K562 (cell line): ENCODE measurements at regions not wholly inside any gene's neighbourhood (a gene's known extent, or its start where the extent isn't known, plus 50 kb on each side); places are given as distances from the start of the nearest gene placed in this dataset.

ENCODE experiments used
- ATAC-seq: fragments of 200-7000 bp; cut with Tn5 transposase; 3 replicates; pipeline ENCODE4 v1.9.1; 2020; ENCODE audit warnings: moderate library complexity
- BruUV-seq: library from RNA; stranded (reverse); fragments of 400-500 nt; replicated peaks from 2 replicates; lab custom pipeline; 2021; lab: Mats Ljungman, UMichigan
- CTCF ChIA-PET: fragments of 300-600 bp; formaldehyde crosslinking; extraction: SDS; loops from one replicate; lab custom pipeline; 2021; ENCODE audit warnings: low intra/inter-chr PET ratio; lab: Yijun Ruan, JAX
- POLR2A ChIA-PET: fragments of 300-600, 350-650 bp; sonication (Branson Sonifier 250); formaldehyde crosslinking; extraction: SDS; loops from one replicate; lab custom pipeline; 2021; ENCODE audit warnings: antibody characterized with exemption, inconsistent platforms; lab: Yijun Ruan, JAX
- DNase-seq, 4 experiments: peaks; one replicate each; pipeline versions ENCODE4 v3.0.0 to v3.0.0-alpha.2; 2011 to 2018; ENCODE audit warnings: low spot score in 3 of 4, mixed read lengths in 3 of 4; ENCODE audit errors: extremely low read depth in 1 of 4
- FAIRE-seq: peaks from 2 replicates; lab custom pipeline; 2011; peaks lifted over from hg19 to GRCh38; lab: Jason Lieb, UNC
- H2AFZ ChIP-seq: 2 replicates; pipeline ENCODE4 v1.6.0; 2011; ENCODE audit warnings: low read depth, low read length, control low read depth, inconsistent platforms
- H3K27ac ChIP-seq: fragments of 200-600 bp; 3 replicates; pipeline ENCODE4 v1.8.0; 2011; ENCODE audit warnings: low read depth, mild to moderate bottlenecking, control low read depth, inconsistent platforms, low read length, moderate library complexity, mixed read lengths; ENCODE audit errors: extremely low read depth
- H3K27me3 ChIP-seq, 2 experiments: fragments of 300-600 bp in 1 of 2; 2 replicates in 1 of 2; 3 replicates in 1 of 2; pipeline versions ENCODE4 v1.6.0 to v1.8.0; 2011; ENCODE audit warnings: inconsistent platforms in 2 of 2, low read length in 2 of 2, mild to moderate bottlenecking in 1 of 2, mixed read lengths in 1 of 2, moderate library complexity in 1 of 2; ENCODE audit not compliant: control insufficient read depth in 2 of 2, insufficient read depth in 2 of 2
- H3K36me3 ChIP-seq: fragments of 300-600 bp; 3 replicates; pipeline ENCODE4 v1.8.0; 2011; ENCODE audit warnings: mild to moderate bottlenecking, low read length, inconsistent platforms; ENCODE audit not compliant: control insufficient read depth, insufficient read depth
- H3K4me1 ChIP-seq, 2 experiments: fragments of 200-600 bp in 1 of 2; replicated peaks in 1 of 2; 2 replicates in 1 of 2; 3 replicates in 1 of 2; pipeline versions ENCODE4 v1.5.1 to v1.8.0; 2011; ENCODE audit warnings: inconsistent platforms in 2 of 2, low read length in 2 of 2, mild to moderate bottlenecking in 1 of 2, mixed read lengths in 1 of 2, moderate library complexity in 1 of 2; ENCODE audit not compliant: control insufficient read depth in 2 of 2, insufficient read depth in 2 of 2
- H3K4me2 ChIP-seq: 2 replicates; pipeline ENCODE4 v1.6.1; 2011; ENCODE audit warnings: low read length, control low read depth, inconsistent platforms, mixed read lengths; ENCODE audit not compliant: insufficient read depth
- H3K4me3 ChIP-seq: fragments of 200-600 bp; sonication (generic), shearing (Covaris generic); 2 replicates; pipeline ENCODE4 v1.5.1; 2016; ENCODE audit warnings: control low read depth, inconsistent platforms
- H3K79me2 ChIP-seq: fragments of 200-600 bp; 3 replicates; pipeline ENCODE4 v1.8.0; 2011; ENCODE audit warnings: low read length, inconsistent platforms; ENCODE audit not compliant: control insufficient read depth, insufficient read depth
- H3K9ac ChIP-seq, 2 experiments: 2 replicates each; pipeline versions ENCODE4 v1.6.0 to v1.6.1; 2011; ENCODE audit warnings: low read depth in 2 of 2, low read length in 2 of 2, control low read depth in 1 of 2, inconsistent platforms in 1 of 2, mild to moderate bottlenecking in 1 of 2, mixed read lengths in 1 of 2; ENCODE audit not compliant: insufficient read depth in 1 of 2
- H3K9me1 ChIP-seq: one replicate; pipeline ENCODE4 v1.6.0; 2011; ENCODE audit warnings: inconsistent platforms, mild to moderate bottlenecking, low read length, moderate library complexity; ENCODE audit not compliant: control insufficient read depth, insufficient read depth
- H3K9me3 ChIP-seq: replicated peaks from 2 replicates; pipeline ENCODE4 v1.5.1; 2011; ENCODE audit warnings: low read depth, low read length, inconsistent platforms; ENCODE audit not compliant: control insufficient read depth, insufficient read depth
- H4K20me1 ChIP-seq: replicated peaks from 2 replicates; pipeline ENCODE4 v1.6.1; 2011; ENCODE audit warnings: low read length, inconsistent platforms, mixed read lengths; ENCODE audit not compliant: control insufficient read depth, insufficient read depth
- CEBPG ChIP-seq, 3 experiments: fragments of 200-800 bp in 1 of 3; sonication (Bioruptor generic) in 1 of 3; sonication (generic) in 1 of 3; formaldehyde crosslinking in 1 of 3; IDR thresholded peaks in 2 of 3; conservative IDR thresholded peaks in 1 of 3; 2 replicates each; pipeline versions ENCODE4 v1.6.1 to v1.8.0; 2016 to 2022; ENCODE audit warnings: missing compliant biosample characterization in 2 of 3, missing genetic modification characterization in 2 of 3, mild to moderate bottlenecking in 1 of 3, missing genetic modification reagents in 1 of 3
- E2F1 ChIP-seq: sonication (generic); formaldehyde crosslinking; IDR thresholded peaks from 2 replicates; pipeline ENCODE4 v1.8.1; 2023; ENCODE audit warnings: mild to moderate bottlenecking, missing genetic modification reagents, moderate library complexity
- E4F1 ChIP-seq: fragments of 250-450 bp; sonication (Bioruptor Pico); IDR thresholded peaks from 2 replicates; pipeline ENCODE4 v1.5.0; 2021; ENCODE audit warnings: mild to moderate bottlenecking, borderline replicate concordance
- HES1 ChIP-seq: fragments of 450-650 bp; IDR thresholded peaks from 2 replicates; pipeline ENCODE4 v1.6.1; 2016; ENCODE audit warnings: low read depth, mild to moderate bottlenecking, moderate library complexity
- PRDM10 ChIP-seq: fragments of 450-650 bp; IDR thresholded peaks from 2 replicates; pipeline ENCODE4 v1.6.1; 2018; ENCODE audit not compliant: partially characterized antibody
- SNIP1 ChIP-seq: fragments of 450-650 bp; IDR thresholded peaks from 2 replicates; pipeline ENCODE4 v1.7.1; 2017; ENCODE audit warnings: low read depth, mild to moderate bottlenecking
- TFE3 ChIP-seq: fragments of 450-650 bp; formaldehyde crosslinking; IDR thresholded peaks from 2 replicates; pipeline ENCODE4 v1.4.0; 2020; ENCODE audit warnings: mild to moderate bottlenecking, mixed read lengths
- ZFP30 ChIP-seq: fragments of 250-450 bp; sonication (Bioruptor Pico); IDR thresholded peaks from 2 replicates; pipeline ENCODE4 v1.8.0; 2022; ENCODE audit warnings: moderate library complexity, mild to moderate bottlenecking, inconsistent platforms, borderline replicate concordance
- WGBS: fragments of 100-300 bp; shearing (Covaris generic); methylation state at CpG from one replicate; pipeline ENCODE4 v1.1.6; 2016; ENCODE audit warnings: low coverage, mixed read lengths; ENCODE audit not compliant: insufficient coverage; ENCODE audit errors: missing lambda C conversion rate; 5-methylcytosine and 5-hydroxymethylcytosine counted together
- in situ Hi-C: fragments of 300-500 bp; cut with MboI; formaldehyde crosslinking; loops from 4 replicates; pipeline ENCODE4 v1.15.0; 2018; ENCODE audit warnings: inconsistent platforms, mixed read lengths
- intact Hi-C: fragments of 100-400 bp; cut with micrococcal nuclease; formaldehyde crosslinking; loops from 2 replicates; pipeline ENCODE4 v1.14.2; 2022

- TF ChIP-seq TFE3 (CRISPR knock-in tag) (no peak), HES1 (no peak), ZFP30 (CRISPR knock-in tag) (no peak)
Observed at GRCh38 chr5:74268297-74268696, 372.2 kb downstream of the ENC1 start (continued).

- H3K9me1 ChIP-seq, result no peaks in the 10 kb centered on the region
- H3K4me2 ChIP-seq, result no peak overlapping the region
- H3K4me3 ChIP-seq, result no peak overlapping the region
- no peaks in the 10 kb centered on the region for H3K36me3 ChIP-seq
- no peak overlapping the region for H2AFZ ChIP-seq
- H3K9me3 ChIP-seq, result no peaks in the 10 kb centered on the region
- CTCF ChIA-PET, result no interaction called here
- BruUV-seq, result no TSS peak
- WGBS, result 9% methylated on average over 5 of the region's 5 CpGs
- DNase-seq, result no peak
- H4K20me1 ChIP-seq, result no peaks in the 10 kb centered on the region
- H3K79me2 ChIP-seq, result no peaks in the 10 kb centered on the region
- FAIRE-seq, result no peak
- peaks cover 9 to 13% of the 10 kb centered on the region in 2 experiments for H3K27me3 ChIP-seq
- in situ Hi-C loops, result no loop called here
- POLR2A ChIA-PET, result no interaction called here
- intact Hi-C loops, result no loop called here
- H3K27ac ChIP-seq, result no peak overlapping the region
- H3K4me1 ChIP-seq, result no peaks in the 10 kb centered on the region
- ATAC-seq, result no peak
- H3K9ac ChIP-seq, result no peak overlapping the region
- TF ChIP-seq SNIP1 (no peak), E4F1 (CRISPR knock-in tag) (no peak), E2F1 (CRISPR knock-in tag) (no peak), PRDM10 (no peak), CEBPG (CRISPR knock-in tag; IDR thresholded peaks at IDR 0.05) (no peak), CEBPG (tag; conservative IDR thresholded peaks at IDR 0.05 in 1 of 2, IDR thresholded peaks at IDR 0.05 in 1 of 2) (no peak)
Observed at GRCh38 chr5:74266836-74267235, 373.7 kb downstream of the ENC1 start.
